Mammary epithelial cell (primary cell): ENCODE measurements at regions not wholly inside any gene's neighbourhood (a gene's known extent, or its start where the extent isn't known, plus 50 kb on each side); places are given as distances from the start of the nearest gene placed in this dataset.

ENCODE experiments used
- CTCF ChIP-seq, 2 donors: IDR thresholded peaks in 1 of 2; conservative IDR thresholded peaks in 1 of 2; 2 replicates each; pipeline ENCODE4 v1.5.1; 2011 to 2012; ENCODE audit warnings: inconsistent platforms in 2 of 2, low read length in 2 of 2, mild to moderate bottlenecking in 2 of 2, control low read depth in 1 of 2, low read depth in 1 of 2; ENCODE audit not compliant: insufficient read depth in 1 of 2; ENCODE audit errors: extremely low read depth in 1 of 2
- EZH2 ChIP-seq: IDR thresholded peaks from 2 replicates; pipeline ENCODE4 v1.6.1; 2012; ENCODE audit warnings: low read length, inconsistent platforms, borderline replicate concordance

- TF ChIP-seq EZH2 (no peak), CTCF (conservative IDR thresholded peaks at IDR 0.05 in 1 of 2, IDR thresholded peaks at IDR 0.05 in 1 of 2; ENCODE audit: extremely low read depth in 1 of 2, insufficient read depth in 1 of 2, low read depth in 1 of 2, low read length in 2 of 2) (no peak)
These were observed 670.2 kb upstream of the ZEB2 start for GRCh38 chr2:145190031-145190703.
